Right lobe of liver (tissue), 6 donors: ENCODE measurements at regions not wholly inside any gene's neighbourhood (a gene's known extent, or its start where the extent isn't known, plus 50 kb on each side); places are given as distances from the start of the nearest gene placed in this dataset.

Experiments
- ATAC-seq, 4 donors: fragments of 200-7000 bp; cut with Tn5 transposase; one replicate each; pipeline ENCODE4 v1.9.1; 2020; ENCODE audit warnings: mild to moderate bottlenecking in 4 of 4, moderate library complexity in 4 of 4
- DNase-seq, 3 donors: peaks; one replicate each; pipeline ENCODE4 v3.0.0-alpha.2; 2020
- H3K27ac ChIP-seq, 3 donors: fragments of 200-600 bp; one replicate each; pipeline ENCODE4 v1.8.0; 2022
- H3K27me3 ChIP-seq, 2 donors: fragments of 200-600 bp; one replicate each; pipeline ENCODE4 v1.8.0; 2022
- H3K36me3 ChIP-seq, 4 donors: fragments of 200-600 bp; sonication (generic) in 1 of 4; one replicate each; pipeline versions ENCODE4 v1.5.1 to v1.8.0; 2017 to 2022; ENCODE audit warnings: control low read depth in 1 of 4
- H3K4me1 ChIP-seq, 4 donors: fragments of 200-600 bp; sonication (generic) in 1 of 4; one replicate each; pipeline versions ENCODE4 v1.5.1 to v1.8.0; 2017 to 2022; ENCODE audit warnings: control low read depth in 1 of 4
- H3K4me3 ChIP-seq, 3 donors: fragments of 200-600 bp; one replicate each; pipeline ENCODE4 v1.8.0; 2022
- H3K9me3 ChIP-seq, 4 donors: fragments of 200-600 bp; sonication (generic) in 1 of 4; one replicate each; pipeline versions ENCODE4 v1.5.1 to v1.8.0; 2017 to 2022; ENCODE audit warnings: control low read depth in 1 of 4
- CTCF ChIP-seq, 4 donors: fragments of 200-600 bp in 3 of 4; fragments of 450-650 bp in 1 of 4; IDR thresholded peaks; one replicate each; pipeline versions ENCODE4 v1.5.1 to v1.8.0; 2016 to 2022; ENCODE audit warnings: antibody characterized with exemption in 4 of 4, mild to moderate bottlenecking in 2 of 4
- POLR2A ChIP-seq: fragments of 450-650 bp; IDR thresholded peaks from one replicate; pipeline ENCODE4 v1.6.1; 2017; ENCODE audit warnings: antibody characterized with exemption, mild to moderate bottlenecking
- WGBS: methylation state at CpG from one replicate; pipeline ENCODE4 v1.1.6; 2018; ENCODE audit warnings: low coverage, low lambda C conversion rate; ENCODE audit not compliant: insufficient coverage; ENCODE audit errors: missing lambda C conversion rate; 5-methylcytosine and 5-hydroxymethylcytosine counted together
- intact Hi-C, 2 donors: fragments of 100-400 bp; cut with DNase I; formaldehyde crosslinking; loops; one replicate each; pipeline versions ENCODE4 v1.11.2 to v1.14.1; 2022
- donor health status: DM: no; HTN: yes; CAD: no.
- donor health status: DM: no; HTN: no; CAD: no.
- donor health status: DM: no; HTN: no; CAD: no.
- donor health status: DM: no; HTN: yes; CAD: no.
- donor health status: DM: no; HTN: yes; CAD: no.

DNA sequence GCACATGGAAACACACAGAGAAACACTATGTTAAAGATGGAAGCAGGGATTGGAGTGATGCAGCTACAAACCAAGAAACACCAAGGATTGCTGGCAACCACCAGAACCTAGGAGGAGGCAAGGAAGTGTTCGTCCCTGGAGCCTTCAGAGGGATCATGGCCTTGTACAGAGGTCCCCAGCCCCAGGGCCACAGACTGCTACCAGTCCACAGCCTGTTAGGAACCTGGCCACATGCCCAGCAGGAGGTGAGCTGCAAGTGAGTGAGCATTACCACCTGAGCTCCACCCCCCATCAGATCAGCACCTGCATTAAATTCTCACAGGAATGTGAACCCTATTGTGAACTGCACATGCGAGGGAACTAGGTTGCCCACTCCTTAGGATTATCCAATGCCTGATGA, 505.7 kb upstream of the MDFIC2 start:
- Histone ChIP-seq H3K4me1 (no peaks in the 10 kb centered on the region), H3K4me3 (no peak overlapping the region), H3K27me3 (no peaks in the 10 kb centered on the region), H3K9me3 (peaks cover 0 to 5% (median 0%) of the 10 kb centered on the region in 4 donors), H3K36me3 (no peaks in the 10 kb centered on the region), H3K27ac (no peak overlapping the region)
- WGBS = no CpG with 5 or more reads among the region's 2 CpGs
- ATAC-seq = no peak
- intact Hi-C loops = no loop called here
- DNase-seq = no peak
- TF ChIP-seq POLR2A = no peak
- no peak for TF ChIP-seq CTCF (IDR thresholded peaks at IDR 0.05)

DNA sequence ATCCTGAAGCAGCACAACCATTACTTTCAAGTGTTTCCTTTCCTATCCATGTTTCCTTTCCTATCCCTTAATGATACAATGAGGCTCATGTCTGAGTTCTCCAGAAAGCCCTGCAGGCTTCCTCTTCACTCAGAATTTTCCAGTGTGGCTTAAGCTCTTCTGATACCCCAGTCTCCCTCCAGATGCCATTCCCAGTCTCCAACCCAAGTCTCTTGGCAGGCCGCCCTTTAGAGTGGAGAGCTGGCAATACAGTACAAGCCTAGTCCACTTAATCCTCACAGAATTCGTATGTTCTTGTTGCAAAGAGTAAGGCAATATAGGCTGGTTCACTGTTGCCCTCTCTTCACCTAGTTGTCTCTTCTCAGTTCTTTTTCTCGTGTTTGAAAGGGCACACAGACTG, 503.9 kb upstream of the MDFIC2 start:
- no peaks in the 10 kb centered on the region for H3K36me3 ChIP-seq
- TF ChIP-seq POLR2A = no peak
- TF ChIP-seq CTCF (IDR thresholded peaks at IDR 0.05) = no peak
- H3K27ac ChIP-seq = no peak overlapping the region
- peaks cover 0 to 5% (median 0%) of the 10 kb centered on the region in 4 donors for H3K9me3 ChIP-seq
- no peak overlapping the region for H3K4me3 ChIP-seq
- intact Hi-C loops = no loop called here
- H3K27me3 ChIP-seq = no peaks in the 10 kb centered on the region
- 55% methylated on average over 3 of the region's 3 CpGs for WGBS
- no peak for ATAC-seq
- DNase-seq = no peak
- H3K4me1 ChIP-seq = no peaks in the 10 kb centered on the region

DNA sequence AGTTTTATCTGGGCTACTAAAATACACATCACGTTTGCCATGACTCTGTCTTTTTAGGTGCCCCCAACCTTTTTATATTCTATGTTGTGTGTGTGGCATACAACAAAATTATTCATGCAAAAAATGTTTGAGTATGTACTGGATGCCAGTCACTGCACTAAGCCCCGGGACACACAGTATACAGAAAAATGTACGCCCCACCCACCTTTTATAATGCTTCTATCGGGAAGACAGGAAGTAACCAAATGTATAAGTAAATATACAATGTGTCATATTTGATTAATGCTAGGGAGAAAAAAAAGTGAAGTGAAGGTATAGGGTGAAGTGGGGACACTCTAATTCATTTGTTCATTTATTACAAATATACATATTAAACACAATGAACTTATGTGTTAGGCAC, 503.4 kb upstream of the MDFIC2 start:
- no peak for TF ChIP-seq POLR2A
- TF ChIP-seq CTCF (IDR thresholded peaks at IDR 0.05) = no peak
- no peaks in the 10 kb centered on the region for H3K36me3 ChIP-seq
- ATAC-seq = no peak
- no peak for DNase-seq
- peaks cover 0 to 5% (median 0%) of the 10 kb centered on the region in 4 donors for H3K9me3 ChIP-seq
- H3K27ac ChIP-seq = no peak overlapping the region
- H3K4me3 ChIP-seq = no peak overlapping the region
- intact Hi-C loops = no loop called here
- no peaks in the 10 kb centered on the region for H3K27me3 ChIP-seq
- 57% methylated on average over 4 of the region's 4 CpGs for WGBS
- no peaks in the 10 kb centered on the region for H3K4me1 ChIP-seq

DNA sequence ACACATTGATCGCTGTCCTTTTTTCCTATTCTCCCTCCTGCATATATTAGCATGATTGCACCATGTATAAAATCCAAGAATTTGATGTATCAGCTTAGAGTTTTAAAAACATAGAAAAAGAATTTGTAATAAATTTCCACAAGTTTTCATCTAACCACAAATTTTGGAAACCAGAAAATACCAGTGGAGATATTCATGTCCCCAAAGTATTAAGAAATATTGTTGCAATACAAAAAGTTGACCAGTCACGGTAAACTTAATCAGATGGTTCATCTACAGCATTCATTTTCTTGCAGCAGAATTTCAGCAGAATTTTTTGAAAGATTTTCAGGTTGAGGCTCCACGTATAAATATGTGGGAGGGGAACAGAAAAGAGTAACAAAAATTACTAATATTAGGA, 500.9 kb upstream of the MDFIC2 start:
- ATAC-seq = no peak
- H3K27me3 ChIP-seq = no peaks in the 10 kb centered on the region
- H3K9me3 ChIP-seq = peaks cover 0 to 5% (median 0%) of the 10 kb centered on the region in 4 donors
- no peak overlapping the region for H3K27ac ChIP-seq
- DNase-seq = no peak
- H3K4me1 ChIP-seq = no peaks in the 10 kb centered on the region
- intact Hi-C loops = no loop called here
- 73% methylated on average over 3 of the region's 3 CpGs for WGBS
- H3K4me3 ChIP-seq = no peak overlapping the region
- TF ChIP-seq POLR2A (no peak), CTCF (IDR thresholded peaks at IDR 0.05) (no peak)
- H3K36me3 ChIP-seq = no peaks in the 10 kb centered on the region

GRCh38 chr3:70811880-70812279, 499.4 kb upstream of the MDFIC2 start:
- Histone ChIP-seq H3K9me3 (peaks cover 0 to 4% (median 0%) of the 10 kb centered on the region in 4 donors), H3K4me1 (no peaks in the 10 kb centered on the region), H3K36me3 (no peaks in the 10 kb centered on the region), H3K27ac (no peak overlapping the region), H3K27me3 (no peaks in the 10 kb centered on the region), H3K4me3 (no peak overlapping the region)
- TF ChIP-seq POLR2A (no peak), CTCF (IDR thresholded peaks at IDR 0.05) (no peak)
- ATAC-seq (no peak), DNase-seq (no peak)
- intact Hi-C loops = no loop called here
- 28% methylated on average over 2 of the region's 2 CpGs for WGBS
